HEK293T (cell line): ENCODE measurements at regions not wholly inside any gene's neighbourhood (a gene's known extent, or its start where the extent isn't known, plus 50 kb on each side); places are given as distances from the start of the nearest gene placed in this dataset.

Experiments used
- CTCF ChIA-PET: fragments of 350-600 bp; formaldehyde crosslinking; extraction: SDS; loops from one replicate; lab custom pipeline; 2021; ENCODE audit warnings: antibody characterized with exemption, inconsistent platforms; lab: Yijun Ruan, JAX
- POLR2A ChIA-PET: fragments of 350-600 bp; formaldehyde crosslinking; extraction: SDS; loops from one replicate; lab custom pipeline; 2020; ENCODE audit warnings: antibody characterized with exemption, inconsistent platforms; lab: Yijun Ruan, JAX
- DNase-seq: peaks from one replicate; pipeline ENCODE4 v3.0.0; 2012; ENCODE audit warnings: mixed read lengths; ENCODE audit errors: extremely low spot score
- ARNT ChIP-seq: fragments of 450-650 bp; IDR thresholded peaks from 2 replicates; pipeline ENCODE4 v1.6.1; 2017; ENCODE audit warnings: mild to moderate bottlenecking
- BHLHE40 ChIP-seq: fragments of 450-650 bp; IDR thresholded peaks from 2 replicates; pipeline ENCODE4 v1.6.1; 2016; ENCODE audit warnings: mild to moderate bottlenecking, moderate library complexity, borderline replicate concordance
- CTBP1 ChIP-seq: fragments of 450-650 bp; IDR thresholded peaks from 2 replicates; pipeline ENCODE4 v1.6.1; 2016; ENCODE audit warnings: borderline replicate concordance
- ELF4 ChIP-seq: fragments of 450-650 bp; IDR thresholded peaks from 2 replicates; pipeline ENCODE4 v1.6.1; 2017; ENCODE audit warnings: antibody characterized with exemption
- FOXA1 ChIP-seq: fragments of 450-650 bp; IDR thresholded peaks from 2 replicates; pipeline ENCODE4 v1.6.1; 2016; ENCODE audit warnings: mild to moderate bottlenecking
- FOXK2 ChIP-seq: fragments of 450-650 bp; IDR thresholded peaks from 2 replicates; pipeline ENCODE4 v1.6.1; 2016; ENCODE audit warnings: mild to moderate bottlenecking
- FOXM1 ChIP-seq: fragments of 450-650 bp; IDR thresholded peaks from 2 replicates; pipeline ENCODE4 v1.6.1; 2017; ENCODE audit warnings: mild to moderate bottlenecking, borderline replicate concordance
- HDGF ChIP-seq: fragments of 450-650 bp; IDR thresholded peaks from 2 replicates; pipeline ENCODE4 v1.6.1; 2017; ENCODE audit warnings: antibody characterized with exemption, borderline replicate concordance
- L3MBTL2 ChIP-seq: fragments of 450-650 bp; conservative IDR thresholded peaks from 2 replicates; pipeline ENCODE4 v1.6.1; 2016; ENCODE audit warnings: mild to moderate bottlenecking
- LEF1 ChIP-seq: fragments of 450-650 bp; IDR thresholded peaks from 2 replicates; pipeline ENCODE4 v1.6.1; 2017; ENCODE audit warnings: mild to moderate bottlenecking, borderline replicate concordance
- NFRKB ChIP-seq: fragments of 450-650 bp; IDR thresholded peaks from 2 replicates; pipeline ENCODE4 v1.6.1; 2016; ENCODE audit warnings: mild to moderate bottlenecking, moderate library complexity
- SP1 ChIP-seq: fragments of 450-650 bp; IDR thresholded peaks from 2 replicates; pipeline ENCODE4 v1.6.1; 2017
- SUZ12 ChIP-seq: fragments of 450-650 bp; IDR thresholded peaks from 2 replicates; pipeline ENCODE4 v1.6.1; 2016; ENCODE audit warnings: mild to moderate bottlenecking
- TARDBP ChIP-seq: fragments of 450-650 bp; IDR thresholded peaks from 2 replicates; pipeline ENCODE4 v1.6.1; 2016
- ZNF384 ChIP-seq: fragments of 450-650 bp; IDR thresholded peaks from 2 replicates; pipeline ENCODE4 v1.6.1; 2016
- TF ChIP-seq, protein P1 (sequence below): fragments of 450-650 bp; IDR thresholded peaks from 2 replicates; pipeline ENCODE4 v1.6.1; 2016

DNA sequence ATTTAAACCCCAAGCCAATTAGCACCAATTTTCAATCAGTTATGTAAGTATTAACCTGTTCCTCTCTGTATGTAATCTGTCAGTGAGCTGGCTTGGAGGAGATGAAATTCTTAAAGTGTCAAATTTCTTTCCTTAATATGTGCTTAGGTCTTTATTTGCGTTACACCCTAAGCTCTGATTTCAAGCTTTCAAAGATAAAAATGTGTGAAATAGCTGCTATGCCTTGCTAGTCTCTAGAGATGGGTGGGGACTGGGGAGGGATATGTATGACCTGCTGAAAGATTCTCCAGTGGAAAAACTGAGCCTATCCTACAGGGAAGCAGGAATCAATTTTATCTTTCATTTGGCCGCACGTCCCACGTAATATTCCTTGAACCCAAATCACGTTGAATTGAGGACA is 264.5 kb downstream of the RND3 start:
- ChIA-PET CTCF (interaction anchor here (0.6 kb wide), 1 partner anchor 251 kb away, joined by 4 read pairs; no protein-coding TSS in a partner anchor), POLR2A (no interaction called here)
- TF ChIP-seq FOXA1 (no peak), CTBP1 (no peak), HDGF (no peak), BHLHE40 (no peak), ELF4 (no peak), FOXM1 (no peak), FOXK2 (no peak), ZNF384 (no peak), LEF1 (no peak), TARDBP (no peak), NFRKB (no peak), L3MBTL2 (no peak), SP1 (no peak), SUZ12 (no peak), ARNT (no peak)
- TF ChIP-seq, protein P1, sequence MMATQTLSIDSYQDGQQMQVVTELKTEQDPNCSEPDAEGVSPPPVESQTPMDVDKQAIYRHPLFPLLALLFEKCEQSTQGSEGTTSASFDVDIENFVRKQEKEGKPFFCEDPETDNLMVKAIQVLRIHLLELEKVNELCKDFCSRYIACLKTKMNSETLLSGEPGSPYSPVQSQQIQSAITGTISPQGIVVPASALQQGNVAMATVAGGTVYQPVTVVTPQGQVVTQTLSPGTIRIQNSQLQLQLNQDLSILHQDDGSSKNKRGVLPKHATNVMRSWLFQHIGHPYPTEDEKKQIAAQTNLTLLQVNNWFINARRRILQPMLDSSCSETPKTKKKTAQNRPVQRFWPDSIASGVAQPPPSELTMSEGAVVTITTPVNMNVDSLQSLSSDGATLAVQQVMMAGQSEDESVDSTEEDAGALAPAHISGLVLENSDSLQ, result no peak
- no peak for DNase-seq

DNA sequence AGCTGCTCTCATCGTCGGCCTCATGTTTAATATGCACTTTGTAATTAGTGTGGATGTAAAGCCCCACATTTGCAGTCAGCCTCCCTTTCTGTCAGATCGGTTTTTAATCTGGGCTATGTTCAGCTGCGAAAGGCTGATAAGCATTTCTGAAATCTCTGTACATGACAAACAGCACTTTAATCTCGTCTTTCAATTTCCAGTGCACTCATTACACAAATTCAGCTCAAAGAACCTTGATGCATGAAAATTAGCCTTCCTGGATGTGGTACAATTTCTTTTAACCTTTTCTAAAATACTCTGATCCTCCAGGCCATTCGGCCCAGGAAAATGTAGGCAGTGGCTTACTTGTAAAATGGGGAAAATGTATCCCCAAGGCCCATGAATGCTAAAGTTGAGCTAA is 265.1 kb downstream of the RND3 start:
- ChIA-PET POLR2A (no interaction called here), CTCF (interaction anchor here (0.6 kb wide), 1 partner anchor 264 kb away, joined by 5 read pairs; no protein-coding TSS in a partner anchor)
- DNase-seq, result no peak
- TF ChIP-seq NFRKB, result no peak
- TF ChIP-seq ELF4, result no peak
- TF ChIP-seq L3MBTL2, result no peak
- TF ChIP-seq ZNF384, result no peak
- TF ChIP-seq, protein P1, result no peak
- TF ChIP-seq ARNT, result no peak
- no peak for TF ChIP-seq SUZ12
- TF ChIP-seq LEF1, result no peak
- TF ChIP-seq HDGF, result no peak
- TF ChIP-seq TARDBP, result no peak

DNA sequence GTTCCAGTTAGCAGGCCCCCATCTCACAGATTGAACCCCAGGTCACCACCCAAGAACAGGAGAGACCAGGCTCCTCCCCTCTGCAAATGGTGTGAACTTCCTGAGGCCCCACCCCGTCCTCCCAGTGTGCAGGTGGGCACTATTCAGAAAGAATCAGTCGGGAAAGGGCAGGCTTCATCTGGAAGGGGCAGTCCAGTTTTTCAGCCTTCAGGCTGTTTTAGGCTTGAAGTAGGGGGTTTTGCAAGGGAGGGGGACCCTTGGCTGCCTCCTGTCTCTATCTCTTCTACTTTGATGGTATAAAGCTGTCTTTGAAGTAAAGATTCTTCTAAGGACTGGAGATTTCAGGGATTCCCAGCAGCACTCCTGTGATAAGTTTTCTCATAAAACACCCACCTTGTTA is 267.6 kb downstream of the RND3 start:
- ChIA-PET POLR2A (no interaction called here), CTCF (no interaction called here)
- DNase-seq, result no peak
- TF ChIP-seq ELF4, result no peak
- no peak for TF ChIP-seq HDGF
- TF ChIP-seq SP1, result no peak
- TF ChIP-seq FOXM1, result no peak
- TF ChIP-seq, protein P1, result no peak
- TF ChIP-seq FOXK2, result no peak
- no peak for TF ChIP-seq SUZ12
- no peak for TF ChIP-seq FOXA1
- no peak for TF ChIP-seq L3MBTL2
- TF ChIP-seq ZNF384, result no peak
- no peak for TF ChIP-seq TARDBP

DNA sequence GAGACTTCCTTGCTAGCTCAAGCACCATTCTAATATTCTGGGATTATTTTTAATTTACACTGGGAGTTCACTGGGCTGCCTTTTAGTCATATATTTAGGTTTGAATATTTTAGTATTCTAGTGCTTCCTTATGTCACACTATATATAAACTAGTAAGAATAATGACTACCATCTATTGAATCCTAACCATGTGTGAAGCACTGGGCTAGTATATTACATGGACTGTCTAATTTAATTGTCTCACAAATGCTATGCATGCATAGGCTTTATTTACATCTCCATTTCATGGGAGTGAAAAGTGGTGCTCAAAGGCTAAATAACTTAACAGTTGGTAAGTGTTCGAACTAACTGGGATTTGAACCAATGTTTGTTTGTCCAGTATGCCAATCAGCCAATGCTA is 272.4 kb downstream of the RND3 start:
- ChIA-PET CTCF (no interaction called here), POLR2A (no interaction called here)
- TF ChIP-seq ELF4, result no peak
- TF ChIP-seq ZNF384, result no peak
- TF ChIP-seq SP1, result no peak
- no peak for TF ChIP-seq CTBP1
- TF ChIP-seq SUZ12, result no peak
- no peak for TF ChIP-seq L3MBTL2
- TF ChIP-seq FOXM1, result no peak
- no peak for TF ChIP-seq FOXA1
- no peak for TF ChIP-seq ARNT
- TF ChIP-seq BHLHE40, result no peak
- TF ChIP-seq, protein P1, result no peak
- TF ChIP-seq FOXK2, result no peak
- no peak for TF ChIP-seq HDGF
- TF ChIP-seq NFRKB, result no peak
- TF ChIP-seq TARDBP, result no peak
- no peak for TF ChIP-seq LEF1
- DNase-seq, result no peak

DNA sequence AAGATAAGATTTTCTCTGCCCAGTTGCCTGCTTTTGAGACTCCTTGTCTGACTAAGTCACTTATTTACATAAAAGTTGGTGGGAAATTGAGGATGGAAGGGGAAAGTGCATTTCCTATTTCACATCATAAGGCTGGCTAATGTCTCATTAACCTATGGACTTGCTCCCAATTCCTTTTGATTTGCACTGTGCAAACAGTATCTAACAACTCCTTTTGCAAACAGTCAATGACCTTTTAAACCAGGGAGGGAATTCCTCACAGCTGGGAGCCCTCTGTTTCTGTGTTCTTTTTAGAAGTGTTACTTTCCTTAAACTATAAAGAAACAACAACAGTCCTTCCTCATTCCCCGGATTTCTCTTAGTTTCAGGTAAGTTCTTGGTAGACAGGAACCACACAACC is 272.8 kb downstream of the RND3 start:
- ChIA-PET CTCF (no interaction called here), POLR2A (no interaction called here)
- TF ChIP-seq FOXM1, result no peak
- no peak for DNase-seq

DNA sequence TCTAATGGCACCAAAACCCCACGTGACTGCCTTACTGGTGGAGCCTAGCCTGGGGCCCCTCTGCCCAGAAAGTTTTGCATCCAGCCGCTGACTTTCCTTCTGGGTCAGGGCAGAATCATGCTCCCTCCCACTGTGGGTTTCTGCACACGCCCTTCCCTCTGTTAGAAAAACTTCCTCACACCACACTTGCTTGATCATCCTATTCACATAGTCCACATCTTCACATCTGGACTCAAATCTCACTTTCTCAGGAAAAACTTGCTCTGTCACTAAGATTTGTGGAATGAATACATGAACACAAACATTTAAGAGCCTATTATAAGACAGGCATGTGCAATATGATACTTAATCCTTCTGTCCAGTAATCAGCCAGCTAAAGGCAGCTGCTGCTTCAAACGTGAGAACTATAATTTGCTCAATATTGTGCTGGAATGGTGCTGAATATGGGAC is 274.7 kb downstream of the RND3 start:
- peak; percentile 9 for DNase-seq
- ChIA-PET CTCF (no interaction called here), POLR2A (no interaction called here)
- TF ChIP-seq NFRKB, result no peak
- no peak for TF ChIP-seq HDGF
- no peak for TF ChIP-seq SP1
- TF ChIP-seq LEF1, result no peak
- TF ChIP-seq FOXM1, result no peak
- TF ChIP-seq, protein P1, result no peak
- TF ChIP-seq BHLHE40, result no peak
- no peak for TF ChIP-seq ELF4
- TF ChIP-seq TARDBP, result no peak
- no peak for TF ChIP-seq L3MBTL2
- TF ChIP-seq CTBP1, result no peak
- no peak for TF ChIP-seq ZNF384
- TF ChIP-seq SUZ12, result no peak
- TF ChIP-seq FOXA1, result no peak
- no peak for TF ChIP-seq ARNT
